AG04449 (cell line): ENCODE measurements at regions not wholly inside any gene's neighbourhood (a gene's known extent, or its start where the extent isn't known, plus 50 kb on each side); places are given as distances from the start of the nearest gene placed in this dataset.

ENCODE experiments used
- CTCF ChIA-PET: fragments of 350-600 bp; formaldehyde crosslinking; extraction: SDS; loops from one replicate; lab custom pipeline; 2021; ENCODE audit warnings: antibody characterized with exemption; lab: Yijun Ruan, JAX
- POLR2A ChIA-PET: fragments of 400-600, 350-600 bp; formaldehyde crosslinking; extraction: SDS; loops from one replicate; lab custom pipeline; 2020; ENCODE audit warnings: antibody characterized with exemption, inconsistent platforms; lab: Yijun Ruan, JAX
- DNase-seq: peaks from one replicate; pipeline ENCODE4 v3.0.0-alpha.2; 2010; ENCODE audit warnings: low read depth, low spot score
- H3K4me3 ChIP-seq: 2 replicates; pipeline ENCODE4 v1.5.1; 2011; ENCODE audit warnings: low read depth, mild to moderate bottlenecking, control low read depth, low read length
- CTCF ChIP-seq: IDR thresholded peaks from one replicate; pipeline ENCODE4 v1.5.1; 2011; ENCODE audit warnings: mild to moderate bottlenecking, moderate library complexity, low read length, control low read depth, inconsistent platforms; ENCODE audit not compliant: insufficient read depth; ENCODE audit errors: missing control alignments

- ChIA-PET CTCF (no interaction called here), POLR2A (no interaction called here)
- no peak for TF ChIP-seq CTCF
- no peak overlapping the region for H3K4me3 ChIP-seq
- DNase-seq: no peak
These were observed 70.7 kb downstream of the FAM43A start for GRCh38 chr3:194756460-194756779.

GRCh38 chr3:194756791-194757325, 71.2 kb downstream of the FAM43A start:
- ChIA-PET POLR2A (no interaction called here), CTCF (no interaction called here)
- no peak for TF ChIP-seq CTCF
- DNase-seq: no peak
- H3K4me3 ChIP-seq: no peak overlapping the region

- TF ChIP-seq CTCF: no peak
- no peak for DNase-seq
- no peak overlapping the region for H3K4me3 ChIP-seq
- ChIA-PET CTCF (interaction anchor here (1.5 kb wide), 1 partner anchor 75 kb away, joined by 3 read pairs; no protein-coding TSS in a partner anchor), POLR2A (no interaction called here)
These were observed 72.0 kb downstream of the FAM43A start for GRCh38 chr3:194757647-194758061.

- CTCF ChIA-PET: interaction anchor here (1.5 kb wide), 1 partner anchor 76 kb away, joined by 3 read pairs; no protein-coding TSS in a partner anchor
- no peak for DNase-seq
- no peak for TF ChIP-seq CTCF
- POLR2A ChIA-PET: no interaction called here
- H3K4me3 ChIP-seq: no peak overlapping the region
These were observed 73.0 kb downstream of the FAM43A start for GRCh38 chr3:194758716-194759115.

- no peak for DNase-seq
- ChIA-PET CTCF (no interaction called here), POLR2A (no interaction called here)
- TF ChIP-seq CTCF: no peak
- no peak overlapping the region for H3K4me3 ChIP-seq
These were observed 74.9 kb downstream of the FAM43A start for GRCh38 chr3:194760494-194761137.

GRCh38 chr3:194761384-194761783, 75.7 kb downstream of the FAM43A start:
- no peak for DNase-seq
- no peak overlapping the region for H3K4me3 ChIP-seq
- ChIA-PET POLR2A (no interaction called here), CTCF (no interaction called here)
- no peak for TF ChIP-seq CTCF
